Endodermal cell (in vitro differentiated cells): ENCODE measurements at regions not wholly inside any gene's neighbourhood (a gene's known extent, or its start where the extent isn't known, plus 50 kb on each side); places are given as distances from the start of the nearest gene placed in this dataset.
A peak's percentile ranks its signal among the peaks of the same experiment; 100 is the strongest.

Experiments
- DNase-seq: peaks from one replicate; pipeline ENCODE4 v3.0.0-alpha.2; 2017
- H3K27ac ChIP-seq: 2 replicates; pipeline ENCODE4 v1.5.1; 2013; ENCODE audit warnings: mild to moderate bottlenecking, low read depth, low read length, moderate library complexity
- H3K27me3 ChIP-seq: 2 replicates; pipeline ENCODE4 v1.6.1; 2013; ENCODE audit warnings: mild to moderate bottlenecking, low read length, moderate library complexity; ENCODE audit not compliant: insufficient read depth, control insufficient read depth, poor library complexity, severe bottlenecking
- H3K36me3 ChIP-seq: 2 replicates; pipeline ENCODE4 v1.7.0; 2013; ENCODE audit warnings: mild to moderate bottlenecking, low read length, moderate library complexity; ENCODE audit not compliant: control insufficient read depth, insufficient read depth
- H3K4me1 ChIP-seq: one replicate; pipeline ENCODE4 v1.7.0; 2013; ENCODE audit warnings: low read length; ENCODE audit not compliant: control insufficient read depth, insufficient read depth
- H3K4me3 ChIP-seq: 2 replicates; pipeline ENCODE4 v1.5.1; 2013; ENCODE audit warnings: mild to moderate bottlenecking, low read length, moderate library complexity
- H3K9ac ChIP-seq: 2 replicates; pipeline ENCODE4 v1.6.1; 2013; ENCODE audit warnings: mild to moderate bottlenecking, low read length, moderate library complexity; ENCODE audit not compliant: poor library complexity, severe bottlenecking; ENCODE audit errors: extremely low read depth
- H3K9me3 ChIP-seq: 2 replicates; pipeline ENCODE4 v1.6.1; 2013; ENCODE audit warnings: mild to moderate bottlenecking, low read length, moderate library complexity; ENCODE audit not compliant: control insufficient read depth
- H3K27ac Mint-ChIP-seq: 2 replicates; pipeline ENCODE4 v1.8.0; 2020; ENCODE audit warnings: mixed read lengths
- H3K27me3 Mint-ChIP-seq: 2 replicates; pipeline ENCODE4 v1.8.0; 2021; ENCODE audit warnings: mild to moderate bottlenecking, mixed read lengths; ENCODE audit not compliant: insufficient read depth
- H3K36me3 Mint-ChIP-seq: 2 replicates; pipeline ENCODE4 v1.8.0; 2020; ENCODE audit warnings: low read depth, mixed read lengths
- H3K4me1 Mint-ChIP-seq: 2 replicates; pipeline ENCODE4 v1.8.0; 2020; ENCODE audit warnings: mixed read lengths
- H3K4me3 Mint-ChIP-seq: 2 replicates; pipeline ENCODE4 v1.8.0; 2020; ENCODE audit warnings: mild to moderate bottlenecking, moderate library complexity, mixed read lengths
- H3K9me3 Mint-ChIP-seq: 2 replicates; pipeline ENCODE4 v1.8.0; 2020; ENCODE audit warnings: mild to moderate bottlenecking, mixed read lengths
- CTCF ChIP-seq: fragments of 200-600 bp; sonication (generic); conservative IDR thresholded peaks from 2 replicates; pipeline ENCODE4 v1.5.0; 2021; ENCODE audit warnings: antibody characterized with exemption, mild to moderate bottlenecking
- WGBS, 2 experiments: methylation state at CpG; one replicate each; pipeline versions ENCODE4 v1.1.5 to v1.1.7; 2013; ENCODE audit warnings: missing lambda C conversion rate in 2 of 2, mixed read lengths in 1 of 2; ENCODE audit not compliant: insufficient coverage in 1 of 2, insufficient read length in 1 of 2; 5-methylcytosine and 5-hydroxymethylcytosine counted together

DNA sequence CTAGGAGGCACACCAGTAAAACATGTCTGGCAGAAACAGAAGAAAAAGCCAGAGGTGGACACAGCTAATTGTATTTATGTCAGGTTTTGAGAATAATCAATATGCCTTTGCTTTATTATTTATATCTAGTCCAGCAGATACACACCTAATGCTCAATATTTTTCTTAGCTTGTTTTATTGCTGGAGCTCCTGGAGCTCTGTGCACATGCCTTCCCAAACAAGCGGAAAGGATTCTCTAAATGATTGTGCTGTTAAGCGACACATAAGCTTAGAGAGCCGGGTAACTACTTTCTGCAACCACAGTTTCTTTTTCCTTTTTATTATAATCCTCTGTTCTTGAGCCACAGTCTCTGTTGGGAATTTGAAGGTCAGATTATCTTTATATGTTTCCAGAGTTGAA, 177.3 kb upstream of the ST6GAL2 start:
- 84% methylated on average over 3 of the region's 3 CpGs; no CpG with 5 or more reads in 1 of the 2 experiments for WGBS, 2 experiments
- Mint-ChIP-seq H3K27me3 (peaks cover 1% of the 10 kb centered on the region), H3K36me3 (no peaks in the 10 kb centered on the region), H3K27ac (no peak overlapping the region), H3K4me1 (peaks cover 13% of the 10 kb centered on the region), H3K4me3 (no peak overlapping the region), H3K9me3 (no peaks in the 10 kb centered on the region)
- Histone ChIP-seq H3K9me3 (no peaks in the 10 kb centered on the region), H3K27me3 (no peaks in the 10 kb centered on the region), H3K36me3 (no peaks in the 10 kb centered on the region), H3K27ac (peak overlapping the region; percentile 1), H3K4me3 (no peak overlapping the region), H3K9ac (no peak overlapping the region), H3K4me1 (no peaks in the 10 kb centered on the region)
- no peak for DNase-seq
- no peak for TF ChIP-seq CTCF

GRCh38 chr2:107064750-107065149, 178.8 kb upstream of the ST6GAL2 start:
- Histone ChIP-seq H3K9ac (no peak overlapping the region), H3K27ac (no peak overlapping the region), H3K4me1 (no peaks in the 10 kb centered on the region), H3K36me3 (no peaks in the 10 kb centered on the region), H3K27me3 (no peaks in the 10 kb centered on the region), H3K4me3 (no peak overlapping the region), H3K9me3 (no peaks in the 10 kb centered on the region)
- Mint-ChIP-seq H3K27ac (no peak overlapping the region), H3K36me3 (no peaks in the 10 kb centered on the region), H3K4me3 (no peak overlapping the region), H3K27me3 (peaks cover 1% of the 10 kb centered on the region), H3K4me1 (peaks cover 13% of the 10 kb centered on the region), H3K9me3 (no peaks in the 10 kb centered on the region)
- WGBS, 2 experiments = 90 to 95% methylated on average over 2 to 6 of the region's 6 CpGs
- DNase-seq = no peak
- no peak for TF ChIP-seq CTCF

GRCh38 chr2:107068069-107068916, 182.3 kb upstream of the ST6GAL2 start:
- Histone ChIP-seq H3K27me3 (no peaks in the 10 kb centered on the region), H3K4me3 (no peak overlapping the region), H3K36me3 (no peaks in the 10 kb centered on the region), H3K9ac (no peak overlapping the region), H3K4me1 (no peaks in the 10 kb centered on the region), H3K27ac (no peak overlapping the region), H3K9me3 (no peaks in the 10 kb centered on the region)
- no peak for DNase-seq
- Mint-ChIP-seq H3K4me1 (peaks cover 2% of the 10 kb centered on the region), H3K36me3 (no peaks in the 10 kb centered on the region), H3K27me3 (peaks cover 1% of the 10 kb centered on the region), H3K4me3 (no peak overlapping the region), H3K9me3 (no peaks in the 10 kb centered on the region), H3K27ac (no peak overlapping the region)
- TF ChIP-seq CTCF = no peak
- 90 to 92% methylated on average over 10 to 11 of the region's 11 CpGs for WGBS, 2 experiments
